Activated naive CD4-positive, alpha-beta T cell treated with anti-CD3 and anti-CD28 coated beads for 36 hours (primary cell): ENCODE measurements at regions not wholly inside any gene's neighbourhood (a gene's known extent, or its start where the extent isn't known, plus 50 kb on each side); places are given as distances from the start of the nearest gene placed in this dataset.

Source experiments
- CTCF ChIA-PET: fragments of 350-600 bp; sonication (Branson Sonifier 250); formaldehyde crosslinking; loops from one replicate; lab custom pipeline; 2021; ENCODE audit warnings: antibody characterized with exemption; lab: Charles Lee
- DNase-seq: peaks from one replicate; pipeline ENCODE4 v3.0.0-alpha.2; 2020
- H3K27ac Mint-ChIP-seq: one replicate; pipeline ENCODE4 v1.8.0; 2021; ENCODE audit warnings: mild to moderate bottlenecking, mixed read lengths
- H3K27me3 Mint-ChIP-seq: one replicate; pipeline ENCODE4 v1.8.0; 2021; ENCODE audit warnings: low read depth, mixed read lengths
- H3K36me3 Mint-ChIP-seq: one replicate; pipeline ENCODE4 v1.8.0; 2021; ENCODE audit warnings: low read depth, mixed read lengths
- H3K4me1 Mint-ChIP-seq: one replicate; pipeline ENCODE4 v1.8.0; 2021; ENCODE audit warnings: low read depth, mixed read lengths
- H3K4me3 Mint-ChIP-seq: one replicate; pipeline ENCODE4 v1.8.0; 2021; ENCODE audit warnings: mild to moderate bottlenecking, moderate library complexity, mixed read lengths
- H3K9me3 Mint-ChIP-seq: one replicate; pipeline ENCODE4 v1.8.0; 2021; ENCODE audit warnings: mixed read lengths
- intact Hi-C: fragments of 100-400 bp; cut with micrococcal nuclease; formaldehyde crosslinking; loops from one replicate; pipeline ENCODE4 v1.15.1; 2023

GRCh38 chr2:146847846-146848245, 997.0 kb upstream of the ACVR2A start:
- Mint-ChIP-seq H3K27me3 (no peaks in the 10 kb centered on the region), H3K27ac (no peak overlapping the region), H3K9me3 (no peaks in the 10 kb centered on the region), H3K4me3 (no peak overlapping the region), H3K36me3 (no peaks in the 10 kb centered on the region), H3K4me1 (no peaks in the 10 kb centered on the region)
- no peak for DNase-seq
- CTCF ChIA-PET: no interaction called here
- intact Hi-C loops: no loop called here

GRCh38 chr2:146844226-146844990, 1000.4 kb upstream of the ACVR2A start:
- DNase-seq: no peak
- Mint-ChIP-seq H3K36me3 (no peaks in the 10 kb centered on the region), H3K4me1 (no peaks in the 10 kb centered on the region), H3K27ac (no peak overlapping the region), H3K27me3 (no peaks in the 10 kb centered on the region), H3K4me3 (no peak overlapping the region), H3K9me3 (no peaks in the 10 kb centered on the region)
- intact Hi-C loops: no loop called here
- CTCF ChIA-PET: no interaction called here

DNA sequence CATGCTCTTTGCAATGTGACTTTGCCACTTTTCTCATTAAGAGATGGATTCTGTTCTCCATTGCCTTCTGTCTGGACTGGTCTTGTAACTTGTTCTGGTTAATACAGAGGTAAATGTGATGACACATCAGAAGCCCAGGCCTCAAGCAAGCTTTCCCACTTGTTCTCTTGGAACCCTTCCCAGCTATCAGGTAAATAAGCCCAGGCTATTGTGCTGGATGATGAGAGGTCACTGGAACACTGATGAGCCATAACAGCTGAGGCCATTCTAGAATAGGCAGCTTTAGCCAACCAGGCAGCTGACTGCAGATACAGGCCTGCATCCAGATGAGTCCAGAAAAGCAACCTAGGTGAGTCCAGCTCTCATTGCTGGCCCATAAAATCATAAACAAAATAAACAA, 1007.0 kb upstream of the ACVR2A start:
- intact Hi-C loops: no loop called here
- Mint-ChIP-seq H3K9me3 (no peaks in the 10 kb centered on the region), H3K4me1 (no peaks in the 10 kb centered on the region), H3K36me3 (no peaks in the 10 kb centered on the region), H3K27ac (no peak overlapping the region), H3K4me3 (no peak overlapping the region), H3K27me3 (no peaks in the 10 kb centered on the region)
- CTCF ChIA-PET: no interaction called here
- no peak for DNase-seq

DNA sequence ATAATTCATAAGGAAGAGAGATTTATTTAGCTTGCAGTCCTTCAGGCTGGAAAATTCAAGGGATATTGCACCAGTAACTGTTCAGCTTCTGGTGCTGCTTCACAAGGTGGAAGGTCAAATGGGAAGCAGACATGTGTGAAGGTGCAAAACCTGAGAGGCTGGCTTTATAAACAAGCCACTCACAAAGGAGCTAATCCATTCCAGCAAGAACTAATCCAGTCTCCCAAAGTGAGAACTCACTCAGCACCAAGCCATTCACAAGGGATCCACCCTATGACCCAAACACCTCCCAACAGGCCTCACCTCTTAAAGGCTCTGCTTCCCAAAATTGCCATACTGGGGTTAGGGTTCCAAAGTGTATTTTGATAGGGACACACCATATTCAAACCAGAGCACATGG, 1018.4 kb upstream of the ACVR2A start:
- no peak for DNase-seq
- H3K9me3 Mint-ChIP-seq: no peaks in the 10 kb centered on the region
- CTCF ChIA-PET: no interaction called here
- H3K36me3 Mint-ChIP-seq: no peaks in the 10 kb centered on the region
- H3K27ac Mint-ChIP-seq: no peak overlapping the region
- no peak overlapping the region for H3K4me3 Mint-ChIP-seq
- no peaks in the 10 kb centered on the region for H3K27me3 Mint-ChIP-seq
- no peaks in the 10 kb centered on the region for H3K4me1 Mint-ChIP-seq
- intact Hi-C loops: no loop called here

DNA sequence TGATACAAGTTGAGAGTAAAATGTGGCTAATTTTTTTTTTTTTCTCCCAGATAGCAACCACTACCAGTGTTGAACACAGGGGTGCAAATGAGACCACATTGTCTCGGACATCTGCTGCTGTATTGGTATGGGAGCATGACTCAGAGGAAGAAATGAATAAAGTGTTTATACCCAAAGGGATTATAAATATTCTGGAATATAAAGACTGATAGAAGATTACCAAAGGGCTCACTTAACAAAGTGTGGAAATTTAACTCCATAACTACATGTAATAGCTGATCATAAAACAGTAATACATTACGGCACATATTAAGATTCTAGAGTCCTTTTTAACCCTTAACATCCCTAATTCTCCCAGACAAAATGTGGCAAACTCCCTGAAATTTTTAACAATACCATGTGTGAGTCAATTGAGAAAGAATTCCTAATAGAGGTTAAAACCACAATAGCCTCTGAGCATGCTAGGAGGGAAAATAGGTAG, 1023.0 kb upstream of the ACVR2A start:
- intact Hi-C loops: no loop called here
- H3K4me1 Mint-ChIP-seq: no peaks in the 10 kb centered on the region
- no peak for DNase-seq
- no peak overlapping the region for H3K27ac Mint-ChIP-seq
- no peak overlapping the region for H3K4me3 Mint-ChIP-seq
- H3K36me3 Mint-ChIP-seq: no peaks in the 10 kb centered on the region
- CTCF ChIA-PET: no interaction called here
- H3K9me3 Mint-ChIP-seq: no peaks in the 10 kb centered on the region
- H3K27me3 Mint-ChIP-seq: no peaks in the 10 kb centered on the region

DNA sequence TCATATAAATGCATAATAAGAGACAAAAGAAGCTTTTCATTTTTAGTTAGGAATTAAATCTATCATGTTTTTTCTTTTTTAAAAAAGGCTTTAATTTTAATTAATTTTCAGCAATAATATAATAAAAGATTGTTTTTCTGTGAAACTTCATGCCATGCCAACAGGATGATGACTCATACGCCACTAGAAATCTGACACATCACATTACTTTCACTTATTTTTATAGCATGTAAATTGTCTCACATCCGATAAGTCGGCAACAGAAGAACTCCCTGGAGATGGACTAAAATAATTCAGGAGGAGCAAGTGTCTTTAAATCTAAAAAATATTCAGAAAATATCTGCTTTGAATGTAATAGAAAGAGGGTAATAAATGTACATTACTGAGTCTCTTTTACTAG, 1024.2 kb upstream of the ACVR2A start:
- H3K9me3 Mint-ChIP-seq: peaks cover 2% of the 10 kb centered on the region
- H3K4me3 Mint-ChIP-seq: no peak overlapping the region

GRCh38 chr2:146818122-146818521, 1026.7 kb upstream of the ACVR2A start:
- Mint-ChIP-seq H3K4me1 (no peaks in the 10 kb centered on the region), H3K4me3 (no peak overlapping the region), H3K27me3 (no peaks in the 10 kb centered on the region), H3K9me3 (peaks cover 4% of the 10 kb centered on the region), H3K36me3 (no peaks in the 10 kb centered on the region), H3K27ac (no peak overlapping the region)
- intact Hi-C loops: no loop called here
- CTCF ChIA-PET: interaction anchor here (0.6 kb wide), 1 partner anchor 336 kb away, joined by 6 read pairs; no protein-coding TSS in a partner anchor
- DNase-seq: no peak

More for the DNA sequence above, 1024.2 kb upstream of the ACVR2A start:
- Mint-ChIP-seq H3K27ac (no peak overlapping the region), H3K36me3 (no peaks in the 10 kb centered on the region), H3K27me3 (no peaks in the 10 kb centered on the region), H3K4me1 (no peaks in the 10 kb centered on the region)
- DNase-seq: no peak
- intact Hi-C loops: no loop called here
- CTCF ChIA-PET: no interaction called here

GRCh38 chr2:146817613-146818012, 1027.2 kb upstream of the ACVR2A start:
- intact Hi-C loops: no loop called here
- Mint-ChIP-seq H3K4me3 (no peak overlapping the region), H3K36me3 (no peaks in the 10 kb centered on the region), H3K27me3 (no peaks in the 10 kb centered on the region), H3K9me3 (peaks cover 4% of the 10 kb centered on the region), H3K27ac (no peak overlapping the region), H3K4me1 (no peaks in the 10 kb centered on the region)
- no peak for DNase-seq
- CTCF ChIA-PET: interaction anchor here (0.7 kb wide), 1 partner anchor 1628 kb away, joined by 3 read pairs; no protein-coding TSS in a partner anchor

DNA sequence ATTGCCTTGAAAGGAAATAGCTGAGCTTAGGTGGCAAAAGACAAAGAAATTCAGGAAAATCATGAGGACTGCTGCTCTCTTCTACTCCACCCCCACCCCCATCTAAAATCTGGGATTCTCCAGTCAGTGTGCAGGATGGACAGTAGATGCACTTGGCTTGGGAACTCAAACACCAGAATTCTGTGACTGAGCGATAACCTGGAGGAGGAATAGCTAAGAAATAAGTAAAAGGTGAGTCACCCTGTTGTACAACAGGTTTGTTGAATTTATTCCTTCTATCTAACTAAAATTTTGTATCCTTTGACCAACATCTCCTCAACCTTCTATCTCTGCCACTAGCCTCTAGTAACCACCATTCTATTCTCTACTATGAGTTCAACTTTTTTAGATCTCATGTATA, 1029.9 kb upstream of the ACVR2A start:
- Mint-ChIP-seq H3K36me3 (no peaks in the 10 kb centered on the region), H3K27me3 (no peaks in the 10 kb centered on the region), H3K9me3 (peaks cover 6% of the 10 kb centered on the region), H3K27ac (no peak overlapping the region), H3K4me3 (no peak overlapping the region), H3K4me1 (no peaks in the 10 kb centered on the region)
- DNase-seq: no peak
- CTCF ChIA-PET: no interaction called here
- intact Hi-C loops: no loop called here

GRCh38 chr2:146807568-146808168, 1037.2 kb upstream of the ACVR2A start:
- H3K4me1 Mint-ChIP-seq: no peaks in the 10 kb centered on the region
- CTCF ChIA-PET: no interaction called here
- H3K36me3 Mint-ChIP-seq: no peaks in the 10 kb centered on the region
- H3K27ac Mint-ChIP-seq: no peak overlapping the region
- peaks cover 2% of the 10 kb centered on the region for H3K9me3 Mint-ChIP-seq
- no peak for DNase-seq
- intact Hi-C loops: no loop called here
- no peaks in the 10 kb centered on the region for H3K27me3 Mint-ChIP-seq
- no peak overlapping the region for H3K4me3 Mint-ChIP-seq

GRCh38 chr2:146806364-146807005, 1038.3 kb upstream of the ACVR2A start:
- Mint-ChIP-seq H3K4me1 (no peaks in the 10 kb centered on the region), H3K9me3 (peaks cover 2% of the 10 kb centered on the region), H3K27ac (no peak overlapping the region), H3K4me3 (no peak overlapping the region), H3K27me3 (peaks cover 2% of the 10 kb centered on the region), H3K36me3 (no peaks in the 10 kb centered on the region)
- CTCF ChIA-PET: no interaction called here
- DNase-seq: no peak
- intact Hi-C loops: no loop called here

DNA sequence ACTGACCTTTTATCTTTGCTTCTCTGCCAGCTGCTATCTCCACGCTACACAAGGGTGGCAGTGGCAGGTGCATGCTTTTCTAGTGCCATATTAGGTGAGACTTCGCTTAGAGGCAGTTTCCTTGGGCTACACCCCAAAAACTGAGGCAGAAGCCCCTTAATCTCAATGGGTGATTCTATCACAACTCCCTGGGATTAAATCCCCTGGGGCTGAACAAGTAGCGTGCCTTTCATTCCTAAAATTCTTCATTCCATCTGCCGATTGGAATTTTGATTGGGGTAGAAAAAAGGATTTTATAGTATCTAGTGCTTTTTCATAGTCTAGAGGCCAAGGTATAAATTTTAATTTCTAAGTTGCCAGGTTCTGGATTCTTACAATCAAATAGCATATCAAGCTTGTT, 1040.5 kb upstream of the ACVR2A start:
- Mint-ChIP-seq H3K27ac (no peak overlapping the region), H3K27me3 (peaks cover 2% of the 10 kb centered on the region), H3K4me1 (no peaks in the 10 kb centered on the region), H3K9me3 (no peaks in the 10 kb centered on the region), H3K4me3 (no peak overlapping the region), H3K36me3 (no peaks in the 10 kb centered on the region)
- DNase-seq: no peak
- CTCF ChIA-PET: no interaction called here
- intact Hi-C loops: no loop called here

GRCh38 chr2:146801886-146802285, 1042.9 kb upstream of the ACVR2A start:
- no peak for DNase-seq
- CTCF ChIA-PET: no interaction called here
- Mint-ChIP-seq H3K27me3 (peaks cover 2% of the 10 kb centered on the region), H3K27ac (no peak overlapping the region), H3K4me1 (no peaks in the 10 kb centered on the region), H3K4me3 (no peak overlapping the region), H3K36me3 (no peaks in the 10 kb centered on the region), H3K9me3 (no peaks in the 10 kb centered on the region)
- intact Hi-C loops: no loop called here
